ENCODE measurements at regions not wholly inside any gene's neighbourhood (a gene's known extent, or its start where the extent isn't known, plus 50 kb on each side); places are given as distances from the start of the nearest gene placed in this dataset.

GRCh38 chr2:19646987-19647386 is 254.8 kb downstream of the TTC32 start:
- TF ChIP-seq CTCF (IDR thresholded peaks at IDR 0.05 in 2 of 3, conservative IDR thresholded peaks at IDR 0.05 in 1 of 3; ENCODE audit: control insufficient read depth in 2 of 3, extremely low read depth in 1 of 3, insufficient read depth in 1 of 3, low read depth in 3 of 3, low read length in 3 of 3) = no peak
- TF ChIP-seq NR2C1 (IDR thresholded peaks at IDR 0.05) = no peak
- no peak for TF ChIP-seq POLR2A (IDR thresholded peaks at IDR 0.05; ENCODE audit: low read depth, low read length)
- no peak for TF ChIP-seq ESRRA (IDR thresholded peaks at IDR 0.05; ENCODE audit: low read length)
- TF ChIP-seq HCFC1 (IDR thresholded peaks at IDR 0.05; ENCODE audit: low read length) = no peak
- TF ChIP-seq CREB1 (IDR thresholded peaks at IDR 0.05; ENCODE audit: low read depth) = no peak
- no peak for TF ChIP-seq ZNF274 (IDR thresholded peaks at IDR 0.05; ENCODE audit: insufficient read depth, insufficient read length)
- TF ChIP-seq SMAD1 (IDR thresholded peaks at IDR 0.05; ENCODE audit: low read depth, partially characterized antibody) = no peak
- TF ChIP-seq EP300 (IDR thresholded peaks at IDR 0.05; ENCODE audit: borderline replicate concordance in 1 of 2, control insufficient read depth in 1 of 2, low read depth in 2 of 2, low read length in 2 of 2) = no peak
- TF ChIP-seq MYC (IDR thresholded peaks at IDR 0.05; ENCODE audit: insufficient read depth, insufficient read length, insufficient replicate concordance, low read length, severe bottlenecking) = no peak
- TF ChIP-seq ZSCAN29 (IDR thresholded peaks at IDR 0.05) = no peak
- no peak for TF ChIP-seq EZH2 (IDR thresholded peaks at IDR 0.05; ENCODE audit: borderline replicate concordance, control insufficient read depth, low read depth, low read length)

Measured in GM12878 (cell line).